Spleen (tissue), 7 donors: ENCODE measurements at regions not wholly inside any gene's neighbourhood (a gene's known extent, or its start where the extent isn't known, plus 50 kb on each side); places are given as distances from the start of the nearest gene placed in this dataset.

ENCODE experiments used
- POLR2A ChIP-seq, 3 donors: fragments of 450-650 bp; IDR thresholded peaks; one replicate each; pipeline ENCODE4 v1.5.1; 2017; ENCODE audit warnings: antibody characterized with exemption in 3 of 3, mild to moderate bottlenecking in 1 of 3
- POLR2AphosphoS5 ChIP-seq, 3 donors: sonication (generic); formaldehyde crosslinking; IDR thresholded peaks; one replicate each; pipeline ENCODE4 v1.5.1; 2017; ENCODE audit warnings: antibody characterized with exemption in 3 of 3
- TF ChIP-seq, protein P1 (sequence below), 11 experiments: fragments of 200-600 bp in 7 of 11; fragments of 450-650 bp in 4 of 11; sonication (generic) in 4 of 11; IDR thresholded peaks in 8 of 11; conservative IDR thresholded peaks in 3 of 11; 1 replicate in 7 of 11; 2 replicates in 4 of 11; pipeline versions ENCODE4 v1.4.0 to v1.8.0; 2016 to 2021; ENCODE audit warnings: antibody characterized with exemption in 11 of 11, inconsistent platforms in 4 of 11, mild to moderate bottlenecking in 1 of 11
- donor health status: DM: no; HTN: no; CAD: no; lungs with moderate emphysema.
- donor health status: DM: no; HTN: no; CAD: no.
- donor health status: DM: no; HTN: no; CAD: no.

DNA sequence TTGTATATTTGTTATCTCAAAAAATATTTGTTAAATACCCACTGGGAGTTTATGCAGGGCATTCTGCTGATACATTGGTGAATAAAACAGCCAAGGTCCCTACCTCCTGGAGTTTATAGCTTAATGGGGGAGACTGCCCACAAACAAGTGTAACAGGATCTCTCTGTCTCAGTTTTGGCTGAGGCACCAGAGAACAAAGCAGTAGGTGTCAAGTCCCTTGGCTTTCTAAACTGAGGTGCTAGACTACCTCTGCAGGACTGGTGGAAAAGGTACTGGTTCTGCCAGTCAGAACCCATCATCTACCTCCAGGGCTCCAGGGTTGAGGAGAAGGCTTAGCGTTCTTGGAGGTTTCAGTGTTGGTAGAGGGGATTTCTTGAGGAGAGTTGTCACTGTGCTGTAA lies 188.4 kb upstream of the ELL2 start:
- TF ChIP-seq, protein P1, sequence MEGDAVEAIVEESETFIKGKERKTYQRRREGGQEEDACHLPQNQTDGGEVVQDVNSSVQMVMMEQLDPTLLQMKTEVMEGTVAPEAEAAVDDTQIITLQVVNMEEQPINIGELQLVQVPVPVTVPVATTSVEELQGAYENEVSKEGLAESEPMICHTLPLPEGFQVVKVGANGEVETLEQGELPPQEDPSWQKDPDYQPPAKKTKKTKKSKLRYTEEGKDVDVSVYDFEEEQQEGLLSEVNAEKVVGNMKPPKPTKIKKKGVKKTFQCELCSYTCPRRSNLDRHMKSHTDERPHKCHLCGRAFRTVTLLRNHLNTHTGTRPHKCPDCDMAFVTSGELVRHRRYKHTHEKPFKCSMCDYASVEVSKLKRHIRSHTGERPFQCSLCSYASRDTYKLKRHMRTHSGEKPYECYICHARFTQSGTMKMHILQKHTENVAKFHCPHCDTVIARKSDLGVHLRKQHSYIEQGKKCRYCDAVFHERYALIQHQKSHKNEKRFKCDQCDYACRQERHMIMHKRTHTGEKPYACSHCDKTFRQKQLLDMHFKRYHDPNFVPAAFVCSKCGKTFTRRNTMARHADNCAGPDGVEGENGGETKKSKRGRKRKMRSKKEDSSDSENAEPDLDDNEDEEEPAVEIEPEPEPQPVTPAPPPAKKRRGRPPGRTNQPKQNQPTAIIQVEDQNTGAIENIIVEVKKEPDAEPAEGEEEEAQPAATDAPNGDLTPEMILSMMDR (IDR thresholded peaks at IDR 0.05 in 8 of 11, conservative IDR thresholded peaks at IDR 0.05 in 3 of 11): no peak
- TF ChIP-seq POLR2AphosphoS5 (IDR thresholded peaks at IDR 0.05) (no peak), POLR2A (IDR thresholded peaks at IDR 0.05) (no peak)
